Breast epithelium (tissue), 4 donors: ENCODE measurements at regions not wholly inside any gene's neighbourhood (a gene's known extent, or its start where the extent isn't known, plus 50 kb on each side); places are given as distances from the start of the nearest gene placed in this dataset.
A peak's percentile ranks its signal among the peaks of the same experiment; 100 is the strongest.

Experiments used
- DNase-seq, 2 donors: peaks; one replicate each; pipeline ENCODE4 v3.0.0-alpha.2; 2019; ENCODE audit warnings: low spot score in 2 of 2
- H3K27ac ChIP-seq, 2 donors: fragments of 200-600 bp; sonication (generic) in 1 of 2; one replicate each; pipeline ENCODE4 v1.5.1; 2016 to 2019; ENCODE audit warnings: mild to moderate bottlenecking in 1 of 2
- H3K27me3 ChIP-seq, 2 donors: fragments of 200-600 bp; sonication (generic) in 1 of 2; one replicate each; pipeline versions ENCODE4 v1.5.1 to v1.6.0; 2017 to 2019; ENCODE audit warnings: control low read depth in 1 of 2, mild to moderate bottlenecking in 1 of 2
- H3K36me3 ChIP-seq: fragments of 200-600 bp; one replicate; pipeline ENCODE4 v1.5.1; 2019
- H3K4me1 ChIP-seq, 2 donors: fragments of 200-600 bp; sonication (generic); one replicate each; pipeline ENCODE4 v1.5.1; 2016 to 2019; ENCODE audit warnings: control low read depth in 1 of 2
- H3K4me3 ChIP-seq, 3 donors: fragments of 200-600 bp; sonication (generic); 1 replicate in 2 of 3; 2 replicates in 1 of 3; pipeline ENCODE4 v1.5.1; 2016 to 2019; ENCODE audit warnings: mild to moderate bottlenecking in 3 of 3, moderate library complexity in 2 of 3
- H3K9me3 ChIP-seq, 2 donors: fragments of 200-600 bp; sonication (generic) in 1 of 2; one replicate each; pipeline ENCODE4 v1.5.1; 2016 to 2019; ENCODE audit warnings: control low read depth in 1 of 2
- CTCF ChIP-seq, 3 donors: fragments of 450-650 bp; IDR thresholded peaks; one replicate each; pipeline ENCODE4 v1.5.1; 2016 to 2017; ENCODE audit warnings: antibody characterized with exemption in 3 of 3, mild to moderate bottlenecking in 3 of 3, moderate library complexity in 3 of 3
- POLR2A ChIP-seq: fragments of 450-650 bp; IDR thresholded peaks from one replicate; pipeline ENCODE4 v1.6.1; 2016; ENCODE audit warnings: antibody characterized with exemption, mild to moderate bottlenecking, moderate library complexity
- POLR2AphosphoS5 ChIP-seq, 3 donors: sonication (generic); formaldehyde crosslinking; IDR thresholded peaks; one replicate each; pipeline ENCODE4 v1.6.1; 2017; ENCODE audit warnings: antibody characterized with exemption in 3 of 3
- intact Hi-C: fragments of 100-400 bp; cut with DNase I; formaldehyde crosslinking; loops from one replicate; pipeline ENCODE4 v1.15.1; 2023; ENCODE audit warnings: low total_unique reads

- peaks cover 0 to 1% of the 10 kb centered on the region in 2 donors for H3K9me3 ChIP-seq
- intact Hi-C loops = no loop called here
- no peaks in the 10 kb centered on the region for H3K27me3 ChIP-seq
- no peak overlapping the region for H3K4me3 ChIP-seq
- no peaks in the 10 kb centered on the region for H3K36me3 ChIP-seq
- no peak overlapping the region for H3K27ac ChIP-seq
- no peak for DNase-seq
- no peak for TF ChIP-seq POLR2A
- TF ChIP-seq CTCF (IDR thresholded peaks at IDR 0.05) = no peak
- no peak for TF ChIP-seq POLR2AphosphoS5 (IDR thresholded peaks at IDR 0.05)
- no peaks in the 10 kb centered on the region for H3K4me1 ChIP-seq
Measured at GRCh38 chr6:169996378-169997051, 245.1 kb downstream of the ERMARD start.

- Histone ChIP-seq H3K27me3 (no peaks in the 10 kb centered on the region), H3K4me3 (no peak overlapping the region), H3K27ac (no peak overlapping the region), H3K4me1 (no peaks in the 10 kb centered on the region), H3K36me3 (no peaks in the 10 kb centered on the region), H3K9me3 (no peaks in the 10 kb centered on the region)
- intact Hi-C loops = no loop called here
- no peak for DNase-seq
- TF ChIP-seq POLR2AphosphoS5 (IDR thresholded peaks at IDR 0.05) (no peak), CTCF (IDR thresholded peaks at IDR 0.05) (no peak), POLR2A (no peak)
Measured at GRCh38 chr6:169994739-169995138, 243.3 kb downstream of the ERMARD start.

GRCh38 chr6:169993861-169994481 is 242.5 kb downstream of the ERMARD start:
- DNase-seq = peak in 1 of 2 donors; percentile 3
- Histone ChIP-seq H3K27me3 (no peaks in the 10 kb centered on the region), H3K9me3 (no peaks in the 10 kb centered on the region), H3K36me3 (no peaks in the 10 kb centered on the region), H3K27ac (no peak overlapping the region), H3K4me1 (no peaks in the 10 kb centered on the region), H3K4me3 (no peak overlapping the region)
- TF ChIP-seq CTCF (IDR thresholded peaks at IDR 0.05) (no peak), POLR2A (no peak), POLR2AphosphoS5 (IDR thresholded peaks at IDR 0.05) (no peak)
- intact Hi-C loops = no loop called here

- Histone ChIP-seq H3K4me1 (no peaks in the 10 kb centered on the region), H3K4me3 (no peak overlapping the region), H3K9me3 (no peaks in the 10 kb centered on the region), H3K27me3 (no peaks in the 10 kb centered on the region), H3K36me3 (no peaks in the 10 kb centered on the region), H3K27ac (no peak overlapping the region)
- intact Hi-C loops = no loop called here
- TF ChIP-seq POLR2AphosphoS5 (IDR thresholded peaks at IDR 0.05) (no peak), POLR2A (no peak), CTCF (IDR thresholded peaks at IDR 0.05) (no peak)
- DNase-seq = no peak
Measured at GRCh38 chr6:169991913-169992312, 240.5 kb downstream of the ERMARD start.

- no peak overlapping the region for H3K27ac ChIP-seq
- no peaks in the 10 kb centered on the region for H3K4me1 ChIP-seq
- intact Hi-C loops = no loop called here
- H3K9me3 ChIP-seq = no peaks in the 10 kb centered on the region
- DNase-seq = no peak
- no peaks in the 10 kb centered on the region for H3K36me3 ChIP-seq
- H3K27me3 ChIP-seq = no peaks in the 10 kb centered on the region
- H3K4me3 ChIP-seq = no peak overlapping the region
- TF ChIP-seq CTCF (IDR thresholded peaks at IDR 0.05) = no peak
- no peak for TF ChIP-seq POLR2A
- no peak for TF ChIP-seq POLR2AphosphoS5 (IDR thresholded peaks at IDR 0.05)
Measured at GRCh38 chr6:169991031-169991390, 239.6 kb downstream of the ERMARD start.
